ENCODE measurements at regions not wholly inside any gene's neighbourhood (a gene's known extent, or its start where the extent isn't known, plus 50 kb on each side); places are given as distances from the start of the nearest gene placed in this dataset.

DNA sequence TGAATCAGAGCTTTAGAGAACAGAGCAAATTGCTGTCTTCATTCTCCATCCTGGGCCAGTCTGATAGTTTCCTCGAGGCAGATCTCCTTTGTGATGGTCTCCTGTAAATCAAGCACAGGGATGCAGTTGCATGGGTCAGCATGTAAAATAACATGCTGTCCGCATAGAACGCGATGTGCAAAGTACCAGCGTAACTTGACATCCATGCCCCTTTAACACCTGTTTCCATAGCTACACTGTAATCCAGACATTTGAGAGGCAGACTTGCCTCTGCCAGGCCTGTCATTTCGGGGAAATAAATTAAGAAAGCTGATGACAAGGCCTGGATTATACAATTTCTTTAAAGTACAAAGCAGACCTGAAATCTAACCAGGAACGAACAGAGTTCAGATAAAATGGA is 413.5 kb downstream of the TLE4 start:
- DNase-seq: no peak
- ATAC-seq: no peak
- intact Hi-C loops (cut with DNase I, micrococcal nuclease): no loop called here

DNA sequence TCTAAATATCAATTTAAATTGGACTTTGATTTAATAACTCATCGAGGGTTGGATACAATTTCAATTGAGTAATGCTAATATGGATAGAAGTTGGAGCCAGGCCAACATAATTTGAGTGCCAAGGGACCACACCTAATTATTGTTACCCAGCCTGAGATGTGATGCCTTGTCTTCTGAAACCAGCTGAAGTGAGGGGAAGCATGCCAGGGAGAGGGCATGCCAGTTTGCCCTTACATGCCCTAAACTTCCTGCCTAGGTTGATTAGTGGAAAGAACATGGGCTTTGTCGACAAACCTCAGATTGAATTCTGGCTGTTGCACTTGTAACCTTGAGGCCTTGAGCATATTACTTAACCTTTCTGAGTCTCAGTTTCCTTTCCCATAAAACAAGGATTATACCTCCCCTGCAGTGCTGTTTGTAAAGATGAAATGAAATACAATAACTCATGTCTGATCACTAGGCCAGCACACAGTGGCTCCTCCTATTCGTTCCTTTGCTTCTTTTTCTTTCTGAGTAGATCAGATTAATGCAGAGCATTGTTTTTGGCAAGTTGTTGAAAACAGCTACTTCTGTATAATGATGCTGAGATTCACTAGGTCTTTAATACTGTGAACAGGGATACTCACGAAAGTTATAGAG is 412.8 kb downstream of the TLE4 start:
- intact Hi-C loops (cut with DNase I, micrococcal nuclease): no loop called here
- no peak for DNase-seq
- no peak for ATAC-seq

DNA sequence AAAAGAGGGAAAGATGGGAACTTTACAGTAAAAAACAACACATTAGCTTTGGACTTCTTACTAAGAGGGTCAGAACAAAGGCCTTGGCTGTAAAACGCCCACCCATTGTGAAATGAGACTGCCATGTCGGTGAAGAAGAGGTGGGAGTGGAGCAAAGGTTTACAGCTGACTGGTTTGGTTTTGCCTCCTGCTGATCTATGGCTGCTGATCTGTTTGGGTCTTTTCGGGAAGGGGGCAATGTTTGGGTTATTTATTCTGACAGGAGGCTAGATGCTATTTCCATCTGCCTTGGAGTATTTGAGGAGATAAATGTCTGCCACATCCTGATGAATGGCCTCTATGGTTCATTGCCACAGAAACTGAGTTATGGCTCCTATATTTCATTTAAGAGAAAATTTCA is 408.7 kb downstream of the TLE4 start:
- no peak for DNase-seq
- intact Hi-C loops (cut with DNase I, micrococcal nuclease): no loop called here
- ATAC-seq: no peak

DNA sequence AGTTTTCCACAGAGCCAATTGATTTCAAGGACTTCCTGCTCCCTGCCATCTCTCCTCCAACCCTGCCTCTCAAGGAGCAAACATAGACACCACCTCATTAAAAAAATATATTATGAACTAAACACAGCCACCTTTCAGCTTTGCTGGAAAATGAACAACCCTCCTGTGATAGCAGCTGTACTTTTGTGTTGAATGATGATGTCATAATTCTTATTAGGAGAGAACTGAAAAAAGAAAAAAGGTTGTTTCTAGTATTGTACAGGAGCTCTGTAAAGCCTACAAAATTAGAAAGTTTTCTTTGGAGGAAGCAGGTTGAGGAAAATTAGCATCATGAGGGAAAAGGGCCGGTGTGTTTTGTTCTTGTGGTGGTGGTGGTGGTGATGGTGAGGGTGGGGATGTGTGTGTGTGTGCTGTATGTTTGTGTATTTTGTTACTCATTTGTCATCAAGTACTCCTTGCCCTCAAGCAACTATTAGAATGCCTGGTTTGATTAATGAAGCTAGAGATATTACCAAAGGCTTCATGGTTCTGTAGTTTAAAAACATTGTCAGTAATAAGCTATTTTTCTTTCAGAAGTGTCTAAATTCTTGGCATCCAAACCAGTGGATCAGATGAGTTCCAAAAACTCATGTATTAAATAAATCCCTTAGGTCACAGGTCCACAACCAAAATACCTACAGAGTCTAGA is 405.9 kb downstream of the TLE4 start:
- intact Hi-C loops (cut with DNase I, micrococcal nuclease): no loop called here
- ATAC-seq (no peak), DNase-seq (no peak)

DNA sequence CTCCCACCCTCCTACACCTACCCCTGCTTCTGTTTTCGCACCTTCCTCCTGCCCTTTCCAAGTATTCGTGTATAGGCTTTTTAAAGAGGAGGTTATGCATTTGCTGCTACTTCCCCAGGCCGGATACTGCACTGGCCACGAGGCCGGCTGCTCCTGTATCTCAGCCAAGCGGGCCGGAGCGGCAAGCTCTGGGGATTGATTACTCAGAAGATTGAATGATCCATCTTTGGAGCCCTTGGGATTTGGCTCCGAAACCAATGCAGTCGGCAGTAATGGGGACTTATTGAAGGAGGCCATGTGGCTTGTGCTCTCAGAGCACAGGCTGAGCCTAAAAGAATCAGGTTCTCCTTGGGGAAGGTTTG is 405.3 kb downstream of the TLE4 start:
- ATAC-seq: no peak
- no peak for DNase-seq

DNA sequence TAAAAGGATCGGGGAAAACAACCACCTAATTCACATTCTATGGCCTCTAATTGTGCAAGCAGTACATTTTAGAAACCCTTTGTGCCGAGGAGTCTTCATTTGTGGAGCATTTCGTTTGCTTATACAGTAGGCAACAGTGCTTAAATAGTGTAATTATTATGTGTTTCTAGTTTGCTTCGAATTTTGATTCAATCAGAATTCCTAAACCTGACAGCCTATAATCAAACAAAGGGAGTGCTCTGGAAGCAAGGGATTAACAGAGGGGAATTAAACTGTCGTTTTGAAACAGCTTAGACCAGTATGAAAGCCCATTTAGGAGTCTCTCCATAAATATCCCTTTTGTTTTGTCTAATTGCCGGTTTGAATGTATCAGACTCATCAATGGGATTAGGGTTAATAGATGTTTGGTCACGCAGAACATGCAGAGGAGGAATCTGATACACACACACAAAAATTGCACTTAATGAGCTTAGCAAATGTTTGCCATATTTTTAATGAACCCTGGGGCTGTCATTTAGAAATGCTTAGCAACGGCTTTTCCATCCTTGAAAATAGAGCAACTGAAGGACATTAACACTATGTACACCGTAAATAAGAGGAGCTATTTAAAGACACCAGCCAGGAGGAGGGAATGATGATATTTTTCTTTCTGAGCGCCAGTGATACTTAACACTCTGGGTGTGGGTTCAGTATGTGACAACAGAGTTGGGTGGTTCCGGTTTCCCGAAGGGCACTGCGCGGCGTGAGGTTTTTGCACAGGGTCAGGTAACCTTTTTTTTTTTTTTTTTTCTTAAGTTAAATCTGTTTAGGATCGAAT is 404.7 kb downstream of the TLE4 start:
- DNase-seq (no peak), ATAC-seq (no peak)
- intact Hi-C loops (cut with DNase I, micrococcal nuclease): no loop called here

More for the DNA sequence above, 405.3 kb downstream of the TLE4 start:
- intact Hi-C loops (cut with DNase I, micrococcal nuclease): no loop called here

DNA sequence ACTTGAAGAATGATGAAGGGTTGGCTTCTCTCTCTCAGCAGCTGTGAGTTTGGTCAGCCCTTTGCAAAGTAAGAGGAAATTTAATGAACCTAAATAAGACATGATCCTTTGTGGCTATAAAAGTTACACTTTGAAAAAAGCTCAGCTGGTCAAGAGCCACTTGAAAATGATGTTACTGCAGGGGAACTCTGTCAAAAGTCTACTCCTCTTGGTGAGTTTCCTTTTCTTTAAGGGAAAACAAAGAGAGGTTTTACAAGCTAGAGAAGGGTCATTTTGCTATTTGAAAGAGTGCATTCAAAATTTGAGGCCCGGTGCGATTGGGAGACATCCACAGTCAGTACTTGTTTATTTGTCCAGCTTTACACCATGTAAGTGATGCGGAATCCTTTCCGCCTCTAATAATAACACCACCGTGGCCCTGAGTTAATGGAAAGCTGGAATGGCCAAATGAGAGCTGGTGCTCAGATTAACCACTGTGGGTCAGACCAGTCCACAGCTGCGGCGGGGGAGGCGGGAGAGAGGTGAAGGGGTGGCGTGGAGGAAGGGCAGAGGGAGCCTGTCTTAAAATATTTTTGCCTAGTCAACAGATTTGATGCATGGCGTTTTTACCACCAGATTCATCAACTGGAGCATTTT is 404.0 kb downstream of the TLE4 start:
- DNase-seq (no peak), ATAC-seq (no peak)
- intact Hi-C loops (cut with DNase I, micrococcal nuclease): no loop called here

DNA sequence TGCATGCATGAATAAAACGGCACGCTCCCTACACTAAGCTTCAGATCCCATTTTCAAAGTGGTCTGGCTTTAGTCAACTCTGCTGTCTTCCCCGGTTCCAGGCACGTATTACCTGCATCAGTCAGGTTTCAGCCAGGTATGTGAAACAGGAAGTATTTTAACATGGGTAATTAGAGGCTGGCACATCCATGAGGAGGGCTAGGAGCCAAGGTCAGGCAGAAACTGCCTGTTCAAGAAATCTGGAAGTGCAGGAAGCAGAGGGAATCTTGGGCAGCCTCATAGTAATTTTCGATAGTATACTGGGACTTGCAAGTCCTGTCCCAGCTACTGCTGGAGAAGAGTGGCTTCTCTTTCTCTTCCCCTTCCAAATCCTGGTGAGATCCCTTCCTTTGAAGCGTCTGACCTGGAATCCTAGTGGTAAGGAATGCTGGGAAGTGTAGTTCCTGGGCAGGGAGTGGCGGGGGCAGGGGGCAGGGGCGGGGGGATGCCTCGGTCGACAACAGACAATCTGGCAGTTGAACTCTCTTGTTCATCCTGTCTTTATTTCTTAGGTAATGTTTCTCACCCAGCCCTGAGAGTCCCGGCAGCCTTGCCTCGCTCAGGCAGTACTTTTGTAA is 403.1 kb downstream of the TLE4 start:
- DNase-seq (peak; percentile 7 to 26), ATAC-seq (peak; percentile 87)
- intact Hi-C loops (cut with DNase I, micrococcal nuclease): no loop called here

DNA sequence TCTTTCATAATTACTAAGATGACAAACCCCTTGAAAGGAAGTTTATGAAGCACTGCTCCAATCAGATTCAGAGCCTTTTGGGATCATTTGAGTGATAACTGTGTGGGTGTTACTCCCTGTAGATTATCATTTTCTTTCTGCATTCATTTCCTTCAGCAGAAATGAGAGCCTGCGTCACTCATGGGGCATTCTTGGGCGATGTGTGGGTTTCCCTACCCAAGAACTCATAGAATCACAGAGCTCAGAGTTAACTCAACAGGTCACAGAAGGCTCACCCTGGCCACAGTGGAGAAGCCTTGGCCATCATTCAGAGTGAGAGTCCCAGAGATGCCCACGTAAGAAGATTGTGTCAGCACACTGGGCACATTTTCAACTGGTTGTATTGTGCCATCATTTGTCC is 401.9 kb downstream of the TLE4 start:
- ATAC-seq (no peak), DNase-seq (no peak)
- intact Hi-C loops (cut with DNase I, micrococcal nuclease): no loop called here

DNA sequence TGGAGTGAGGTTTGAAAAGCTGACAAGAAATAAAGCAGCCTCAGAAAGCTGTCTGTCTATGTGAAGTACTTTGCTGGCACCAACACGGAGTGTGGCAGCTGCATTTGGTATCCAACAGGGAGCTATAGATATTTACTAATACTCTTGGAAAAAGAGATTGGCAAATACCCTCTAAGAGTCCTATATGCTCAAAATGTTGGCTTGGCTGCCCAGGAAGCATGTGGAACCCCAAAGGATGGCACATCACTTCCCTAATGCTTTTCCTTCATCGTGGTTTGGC is 398.3 kb downstream of the TLE4 start:
- ATAC-seq (no peak), DNase-seq (no peak)
- intact Hi-C loops (cut with DNase I, micrococcal nuclease): no loop called here

DNA sequence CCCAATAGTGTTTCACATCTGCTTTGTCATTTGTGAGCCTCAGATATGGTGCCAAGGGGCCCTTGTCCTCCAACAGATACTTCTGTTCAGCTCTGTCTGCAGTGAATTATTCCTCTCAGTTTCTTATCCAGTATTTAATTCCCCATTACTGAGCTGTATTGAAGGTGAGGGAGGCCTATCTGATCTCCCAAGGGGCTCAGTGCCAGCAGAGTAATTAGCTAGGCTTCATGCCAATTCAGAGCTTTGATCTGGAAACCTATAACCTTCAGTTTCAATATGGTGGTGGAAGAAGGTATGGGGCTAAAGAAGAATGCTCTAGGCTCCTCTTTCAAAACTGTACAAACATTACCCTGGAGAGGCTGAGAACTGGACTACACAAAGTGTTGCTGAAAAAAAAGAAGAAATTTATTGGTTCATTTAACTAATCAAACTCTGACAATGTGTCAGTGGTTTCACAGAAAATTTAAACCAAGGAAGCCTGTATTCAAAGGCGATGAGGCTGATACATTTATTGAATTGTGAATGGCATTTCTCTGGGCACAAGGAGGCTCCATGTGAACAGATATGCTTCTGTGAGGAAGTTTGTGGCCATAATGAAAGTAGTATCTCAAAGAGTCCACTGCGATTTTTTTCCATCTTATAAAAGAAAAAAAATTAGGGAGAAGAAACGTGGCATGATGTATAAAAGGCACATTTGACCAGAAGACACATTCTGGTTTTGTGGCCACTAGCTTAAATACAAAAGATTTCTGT is 397.8 kb downstream of the TLE4 start:
- DNase-seq: no peak
- intact Hi-C loops (cut with DNase I, micrococcal nuclease): no loop called here
- no peak for ATAC-seq

DNA sequence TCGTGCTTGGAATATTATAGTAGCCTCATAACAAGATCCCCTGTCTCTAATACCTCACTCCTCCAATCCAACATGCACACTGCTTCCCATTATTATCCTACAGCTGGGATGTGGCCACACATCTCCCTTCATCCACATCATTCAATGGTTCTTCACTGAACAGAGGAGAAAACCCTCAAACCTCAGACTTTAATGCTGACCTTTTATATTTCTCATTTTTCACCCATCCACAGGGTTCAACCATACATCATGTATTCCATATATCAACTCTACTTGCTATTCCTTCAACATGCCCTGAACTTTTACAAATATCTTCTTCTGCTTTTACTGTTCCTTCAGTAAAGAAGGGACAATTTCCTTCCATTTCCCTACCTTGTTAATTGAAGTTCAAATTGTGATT is 396.8 kb downstream of the TLE4 start:
- ATAC-seq (no peak), DNase-seq (no peak)
- intact Hi-C loops (cut with DNase I, micrococcal nuclease): no loop called here

DNA sequence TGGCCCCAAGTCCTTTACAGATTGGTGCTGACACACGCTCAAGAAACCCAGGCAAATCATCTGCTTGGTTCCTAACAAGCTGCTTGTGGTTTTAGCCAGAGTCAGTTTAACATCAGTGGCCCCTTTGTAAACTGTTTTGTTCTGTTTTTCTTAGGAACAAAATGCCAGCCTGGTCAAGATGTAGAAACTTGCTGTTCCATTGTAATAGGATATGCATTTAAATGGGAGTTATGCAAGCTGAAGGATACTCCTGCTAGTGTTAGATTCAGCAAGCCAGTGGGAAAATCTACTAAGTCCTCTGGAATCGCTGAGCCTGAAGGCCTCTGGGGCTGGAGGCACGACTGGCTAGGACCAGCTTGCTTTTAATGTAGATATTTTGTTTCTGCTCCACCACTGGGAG is 391.1 kb downstream of the TLE4 start:
- intact Hi-C loops (cut with DNase I, micrococcal nuclease): no loop called here

DNA sequence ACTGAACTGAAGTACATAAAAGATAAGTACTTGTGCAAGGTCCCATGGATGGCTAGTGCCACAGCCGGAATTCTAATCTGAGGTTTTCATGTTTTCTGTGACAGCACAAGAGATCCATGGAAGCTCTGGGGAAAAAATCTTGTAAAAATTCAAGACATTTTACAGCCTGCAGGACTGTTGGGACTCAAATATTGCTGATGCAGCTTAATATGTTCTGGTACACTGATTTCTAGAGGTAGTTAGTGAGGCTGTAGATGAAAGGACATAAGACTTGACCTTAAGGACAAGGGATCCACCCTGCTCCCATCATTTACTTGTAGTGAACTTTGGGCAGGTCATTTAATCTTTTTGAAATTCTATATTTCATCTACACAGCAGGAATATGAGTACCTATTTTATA is 390.4 kb downstream of the TLE4 start:
- intact Hi-C loops (cut with DNase I, micrococcal nuclease): no loop called here
- no peak for DNase-seq
- no peak for ATAC-seq

More for the DNA sequence above, 391.1 kb downstream of the TLE4 start:
- DNase-seq: no peak
- ATAC-seq: no peak

DNA sequence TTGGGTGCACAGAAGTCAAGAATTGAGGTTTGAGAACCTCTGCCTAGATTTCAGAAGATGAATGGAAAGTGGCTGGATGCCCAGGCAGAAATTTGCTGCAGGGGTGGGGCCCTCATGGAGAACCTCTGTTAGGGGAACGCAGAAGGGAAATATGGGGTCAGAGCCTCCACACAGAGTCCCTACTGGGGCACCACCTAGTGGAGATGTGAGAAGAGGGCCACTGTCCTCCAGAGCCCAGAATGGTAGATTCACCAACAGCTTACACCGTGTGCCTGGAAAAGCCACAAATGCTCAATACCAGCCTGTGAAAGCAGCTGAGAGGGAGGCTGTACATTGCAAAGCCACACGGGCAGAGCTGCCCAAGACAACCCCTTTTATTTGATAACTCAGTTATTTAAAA is 383.5 kb downstream of the TLE4 start:
- intact Hi-C loops (cut with DNase I, micrococcal nuclease): no loop called here
- DNase-seq: no peak
- no peak for ATAC-seq

DNA sequence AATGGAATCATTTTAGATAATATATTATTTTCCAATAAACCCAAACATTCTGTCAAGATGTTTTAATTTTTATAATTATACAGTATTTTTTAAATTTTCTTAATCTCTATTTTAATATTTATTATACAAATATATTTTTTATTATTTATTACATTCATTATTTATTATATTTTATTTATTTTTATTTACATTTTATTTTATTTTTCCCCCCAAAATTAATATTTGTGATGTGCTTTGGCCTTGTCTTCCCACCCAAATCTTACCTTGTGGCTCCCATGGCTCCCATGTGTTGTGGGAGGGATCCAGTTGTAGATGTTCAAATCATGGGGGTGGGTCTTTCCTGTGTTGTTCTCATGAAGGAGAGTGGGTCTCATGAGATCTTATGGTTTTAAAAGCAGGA is 382.1 kb downstream of the TLE4 start:
- intact Hi-C loops (cut with DNase I, micrococcal nuclease): no loop called here
- ATAC-seq: no peak
- no peak for DNase-seq

DNA sequence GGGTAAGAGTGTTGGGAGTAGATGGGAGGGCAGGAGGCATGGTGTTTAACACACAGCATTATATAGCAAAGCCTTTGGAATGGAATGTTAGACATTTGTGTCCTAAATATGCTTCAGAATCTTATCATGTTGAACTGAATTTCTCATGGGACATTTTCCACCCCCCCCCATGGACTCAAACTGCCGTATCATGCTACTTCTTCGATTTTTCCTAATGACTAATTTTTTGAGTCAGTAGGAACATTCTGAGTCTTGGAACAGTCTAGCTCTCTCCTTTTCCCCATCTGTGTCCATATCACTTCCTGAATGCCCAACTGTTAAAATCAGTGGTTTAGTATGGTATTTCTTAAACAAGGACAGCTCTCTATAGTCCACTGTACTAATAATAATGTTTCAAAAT is 380.6 kb downstream of the TLE4 start:
- DNase-seq (no peak), ATAC-seq (no peak)
- intact Hi-C loops (cut with DNase I, micrococcal nuclease): no loop called here

DNA sequence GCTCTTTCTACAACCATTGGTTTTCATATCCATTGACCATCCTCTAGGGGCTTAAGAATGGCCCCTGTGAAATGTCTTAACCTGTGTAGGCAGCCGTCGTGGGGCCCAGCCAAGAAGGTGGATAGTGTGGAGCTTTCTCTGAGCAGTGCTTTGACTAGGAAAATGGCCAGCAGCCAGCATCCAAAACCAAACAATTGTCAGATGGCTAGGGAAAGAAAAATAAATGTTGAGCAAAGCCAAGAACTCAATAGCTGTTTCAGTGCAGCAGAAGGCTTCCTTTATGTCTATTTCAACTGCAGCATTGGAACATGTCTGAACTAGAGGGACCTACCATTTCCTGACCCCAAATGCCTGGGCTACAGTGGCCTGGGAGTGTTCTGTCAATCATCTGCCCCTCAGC is 374.9 kb downstream of the TLE4 start:
- intact Hi-C loops (cut with DNase I, micrococcal nuclease): no loop called here
- peak in 1 of 2 donors; percentile 8 for DNase-seq
- ATAC-seq: no peak

DNA sequence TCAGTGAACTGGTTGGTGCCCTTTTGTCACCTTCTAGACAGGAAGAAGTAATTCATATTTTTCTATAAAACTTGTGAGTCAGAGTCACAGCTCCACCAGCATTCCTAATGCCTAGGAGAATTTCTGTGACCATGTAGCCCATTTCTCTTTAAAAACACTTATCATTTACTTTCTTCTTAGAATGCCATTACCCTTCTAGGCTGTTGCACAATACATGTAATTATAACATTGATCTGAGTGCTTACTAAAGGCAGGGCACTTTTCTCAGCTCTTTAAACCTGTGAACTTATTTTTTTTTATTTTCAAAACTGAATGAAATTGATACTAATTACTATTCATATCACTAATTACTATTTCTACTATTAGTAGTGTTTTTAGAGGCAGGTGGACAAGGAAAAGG is 373.7 kb downstream of the TLE4 start:
- DNase-seq (no peak), ATAC-seq (no peak)
- intact Hi-C loops (cut with DNase I, micrococcal nuclease): no loop called here

Measured in left colon (tissue), 2 donors.